GM21576 (cell line): ENCODE measurements at regions not wholly inside any gene's neighbourhood (a gene's known extent, or its start where the extent isn't known, plus 50 kb on each side); places are given as distances from the start of the nearest gene placed in this dataset.
"Not testable (repeated sequence)": the region's sequence is repeated elsewhere in the genome, so short reads cannot be mapped to it uniquely, and the experiment has no call there.

Source experiments
- ATAC-seq: cut with Tn5 transposase; IDR thresholded peaks from one replicate; pipeline ENCODE4 v1.9.1; 2021; ENCODE audit warnings: mild to moderate bottlenecking, moderate library complexity; ENCODE audit not compliant: unreplicated experiment

DNA sequence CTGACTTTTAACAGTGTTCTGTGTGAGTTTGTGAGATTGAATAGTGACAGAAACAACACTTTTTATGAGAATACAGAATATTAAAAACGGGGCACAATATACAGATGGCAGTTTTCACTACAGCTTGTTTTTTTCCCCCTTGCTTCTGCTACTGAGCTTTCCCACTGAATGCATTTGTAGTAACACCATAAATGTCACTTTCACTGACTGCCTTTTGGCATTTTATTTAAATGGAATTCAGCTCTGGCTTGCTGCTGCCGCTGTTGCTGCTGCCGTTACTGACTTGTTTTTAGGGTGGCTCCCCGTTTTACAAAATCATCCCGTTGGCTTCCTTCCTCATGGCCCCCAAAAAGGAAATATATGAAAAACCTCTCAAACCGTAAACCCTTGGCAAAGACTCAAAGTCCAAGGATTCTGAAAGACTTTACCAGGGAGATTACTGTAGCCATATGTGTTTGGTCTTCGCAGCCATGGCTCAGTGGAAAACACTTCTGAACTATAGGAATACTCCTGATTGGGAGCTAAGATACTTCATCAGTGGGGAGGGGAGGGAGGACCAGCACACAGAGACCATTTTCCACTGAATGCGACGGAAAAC is 151.0 kb downstream of the NUF2 start:
- no peak for ATAC-seq

GRCh38 chr1:163477276-163477830 is 155.6 kb downstream of the NUF2 start:
- ATAC-seq, result no peak

DNA sequence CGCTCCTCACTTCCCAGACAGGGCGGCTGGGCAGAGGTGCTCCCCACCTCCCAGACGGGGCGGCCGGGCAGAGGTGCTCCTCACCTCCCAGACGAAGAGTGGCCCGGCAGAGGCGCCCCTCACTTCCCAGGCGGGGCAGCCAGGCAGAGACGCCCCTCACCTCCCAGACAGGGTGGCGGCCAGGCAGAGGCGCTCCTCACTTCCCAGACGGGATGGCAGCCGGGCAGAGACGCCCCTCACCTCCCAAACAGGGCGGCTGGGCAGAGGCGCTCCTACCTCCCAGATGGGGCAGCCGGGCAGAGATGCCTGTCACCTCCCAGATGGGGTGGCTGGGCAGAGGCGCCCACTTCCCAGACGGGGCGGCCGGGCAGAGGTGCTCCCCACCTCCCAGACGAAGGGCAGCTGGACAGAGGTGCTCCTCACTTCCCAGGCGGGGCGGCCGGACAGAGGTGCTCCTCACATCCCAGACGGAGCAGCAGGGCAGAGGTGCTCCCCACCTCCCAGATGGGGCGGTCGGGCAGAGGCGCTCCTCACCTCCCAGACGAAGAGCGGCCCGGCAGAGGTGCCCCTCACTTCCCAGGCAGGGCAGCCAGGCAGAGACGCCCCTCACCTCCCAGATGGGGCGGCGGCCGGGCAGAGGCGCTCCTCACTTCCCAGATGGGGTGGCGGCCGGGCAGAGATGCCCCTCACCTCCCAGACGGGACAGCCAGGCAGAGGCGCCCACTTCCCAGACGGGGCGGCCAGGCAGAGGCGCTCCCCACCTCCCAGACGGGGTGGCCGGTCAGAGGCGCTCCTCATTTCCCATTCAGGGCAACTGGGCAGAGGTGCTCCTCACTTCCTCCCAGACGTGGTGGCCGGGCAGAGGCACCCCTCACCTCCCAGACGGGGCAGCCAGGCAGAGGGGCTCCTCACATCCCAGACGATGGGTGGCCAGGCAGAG is 176.9 kb downstream of the NUF2 start:
- not testable (repeated sequence) for ATAC-seq

DNA sequence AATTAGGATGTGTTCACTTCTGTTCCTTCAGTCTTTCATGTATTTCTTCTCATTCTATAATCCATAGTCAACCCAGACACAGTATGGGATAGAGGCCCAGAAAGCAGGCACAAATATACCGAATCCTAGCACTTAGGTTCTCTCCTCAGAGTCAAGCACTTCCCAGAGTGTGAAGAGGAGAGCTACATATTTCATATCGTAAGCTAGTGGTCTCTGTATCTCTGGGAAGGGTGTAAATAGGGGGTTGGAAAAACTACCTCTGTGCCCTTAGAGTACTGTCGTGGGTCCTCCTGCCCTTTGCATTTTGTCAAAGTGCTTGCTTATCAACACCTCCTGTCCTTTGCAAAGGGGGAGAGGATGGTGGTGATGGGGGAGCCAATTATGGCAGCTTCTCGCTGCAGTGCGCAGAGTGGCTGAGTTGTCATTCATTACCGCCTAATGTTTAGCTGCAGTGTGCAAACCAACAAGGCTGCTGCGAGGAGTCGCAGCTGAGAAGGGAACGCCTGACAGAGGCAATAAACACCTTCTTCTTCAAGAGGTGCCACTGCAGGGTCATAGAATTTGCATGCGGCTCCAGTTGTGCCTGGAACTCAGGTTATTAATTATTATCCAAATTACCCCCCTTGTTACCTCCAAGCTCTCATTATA is 182.7 kb downstream of the NUF2 start:
- ATAC-seq, result no peak

- no peak for ATAC-seq
These were observed 187.4 kb downstream of the NUF2 start for GRCh38 chr1:163509114-163509513.

DNA sequence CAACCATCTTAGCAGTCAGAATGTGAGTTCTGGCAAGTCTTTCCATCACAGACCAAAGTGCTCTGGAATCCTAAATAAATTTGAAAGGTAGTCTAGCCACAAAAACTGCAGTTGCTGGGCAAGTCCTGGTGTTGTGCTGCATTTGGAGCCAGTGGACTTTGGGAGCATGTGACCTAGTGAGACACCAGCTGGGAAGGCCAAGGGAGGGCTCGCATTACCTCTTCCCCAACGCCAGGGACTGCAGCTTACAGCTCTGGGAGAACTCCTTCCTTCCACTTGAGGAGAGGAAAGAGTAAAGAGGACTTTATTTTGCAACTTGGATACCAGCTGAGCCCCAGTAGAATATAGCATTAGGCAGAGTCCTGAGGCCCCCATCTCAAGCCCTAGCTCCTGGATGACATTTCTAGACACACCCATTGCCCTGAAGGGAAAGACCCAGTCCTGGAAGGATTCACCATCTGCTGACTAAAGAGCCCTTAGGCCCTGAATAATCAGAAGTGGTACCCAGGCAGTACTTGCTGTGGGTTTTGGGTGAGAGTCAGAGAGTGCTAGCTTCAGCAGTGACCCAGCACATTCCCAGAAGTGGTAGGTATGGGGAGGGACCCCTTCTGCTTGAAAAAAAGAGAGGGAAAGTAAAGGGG is 190.7 kb downstream of the NUF2 start:
- no peak for ATAC-seq

GRCh38 chr1:163523375-163524029 is 201.7 kb downstream of the NUF2 start:
- no peak for ATAC-seq

- ATAC-seq, result no peak
These were observed 207.1 kb downstream of the NUF2 start for GRCh38 chr1:163528710-163529348.

DNA sequence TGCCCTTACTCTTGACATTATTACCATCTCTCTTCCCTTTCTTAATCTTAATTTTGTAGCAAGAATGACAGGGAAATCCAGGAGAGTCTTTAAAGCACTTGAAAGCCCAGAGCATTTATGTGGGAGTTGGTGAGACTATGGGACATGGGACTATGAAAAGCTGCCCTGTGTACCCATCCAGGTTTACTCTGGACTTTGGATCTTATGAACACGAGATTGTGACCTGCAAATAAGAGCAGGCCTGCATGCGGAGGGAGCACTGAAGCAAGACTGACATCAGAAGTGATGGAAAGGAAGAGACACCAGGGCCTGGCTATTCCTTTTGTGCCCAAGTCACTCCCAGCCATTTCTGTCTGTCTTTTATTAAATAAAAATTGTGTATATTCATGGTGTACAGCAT is 209.6 kb downstream of the NUF2 start:
- no peak for ATAC-seq

GRCh38 chr1:163535401-163535800 is 213.6 kb downstream of the NUF2 start:
- no peak for ATAC-seq

DNA sequence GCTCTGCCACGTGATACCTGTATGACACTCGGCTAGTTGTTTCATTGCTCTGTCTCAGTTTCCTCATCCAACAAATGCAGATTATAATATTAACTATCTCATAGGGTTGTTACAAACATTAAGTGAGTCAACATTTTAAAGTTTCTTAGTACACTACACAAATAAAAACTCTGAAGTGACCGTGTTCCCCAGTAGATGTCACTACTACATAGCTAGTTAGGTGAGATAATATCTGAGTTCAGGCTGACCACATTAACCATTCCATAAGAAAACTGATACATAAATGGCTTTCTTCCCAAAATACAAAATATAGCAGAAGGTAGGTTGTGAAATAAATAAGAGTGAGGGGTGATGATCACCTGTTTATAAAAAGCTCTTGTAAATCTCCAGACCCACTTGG is 214.1 kb downstream of the NUF2 start:
- no peak for ATAC-seq

GRCh38 chr1:163537809-163538208 is 216.1 kb downstream of the NUF2 start:
- ATAC-seq, result no peak

DNA sequence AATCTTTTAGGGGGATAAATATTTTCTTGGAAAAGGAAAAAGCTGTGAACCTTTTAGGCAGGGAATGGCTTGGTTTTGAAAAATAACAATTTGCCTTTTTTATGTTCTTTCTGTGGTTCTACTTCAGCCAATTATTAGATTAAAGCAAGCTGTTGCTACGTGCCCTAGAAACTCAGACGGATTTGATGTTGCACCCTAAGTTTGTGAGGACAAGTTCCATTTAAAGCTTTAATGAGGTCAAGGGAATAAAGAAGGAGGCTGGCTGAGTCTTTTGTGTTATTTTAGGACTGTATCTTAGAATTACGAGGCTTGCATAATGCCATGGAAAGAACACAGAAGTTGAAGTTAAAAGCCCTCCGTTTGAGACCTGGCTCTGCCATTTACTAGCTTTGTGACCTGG is 216.9 kb downstream of the NUF2 start:
- ATAC-seq, result no peak

- no peak for ATAC-seq
These were observed 219.0 kb downstream of the NUF2 start for GRCh38 chr1:163540727-163541126.

DNA sequence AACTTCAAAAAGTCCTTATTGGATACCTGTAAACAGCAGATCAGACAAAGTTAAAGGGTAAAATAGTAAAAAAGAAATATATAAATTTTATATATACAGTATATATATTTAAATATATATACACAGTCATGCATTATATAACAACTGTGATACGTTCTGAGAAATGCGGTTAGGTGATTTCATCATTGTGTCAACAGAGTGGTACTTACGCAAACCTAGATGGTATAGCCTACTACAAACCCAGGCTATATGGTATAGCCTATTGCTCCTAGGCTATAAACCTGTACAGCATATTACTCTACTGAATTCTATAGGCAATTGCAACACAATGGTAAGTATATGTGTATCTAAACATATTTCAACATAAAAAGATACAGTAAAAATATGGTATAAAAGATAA is 222.7 kb downstream of the NUF2 start:
- ATAC-seq, result no peak

- ATAC-seq, result no peak
These were observed 236.4 kb downstream of the NUF2 start for GRCh38 chr1:163558162-163558561.

DNA sequence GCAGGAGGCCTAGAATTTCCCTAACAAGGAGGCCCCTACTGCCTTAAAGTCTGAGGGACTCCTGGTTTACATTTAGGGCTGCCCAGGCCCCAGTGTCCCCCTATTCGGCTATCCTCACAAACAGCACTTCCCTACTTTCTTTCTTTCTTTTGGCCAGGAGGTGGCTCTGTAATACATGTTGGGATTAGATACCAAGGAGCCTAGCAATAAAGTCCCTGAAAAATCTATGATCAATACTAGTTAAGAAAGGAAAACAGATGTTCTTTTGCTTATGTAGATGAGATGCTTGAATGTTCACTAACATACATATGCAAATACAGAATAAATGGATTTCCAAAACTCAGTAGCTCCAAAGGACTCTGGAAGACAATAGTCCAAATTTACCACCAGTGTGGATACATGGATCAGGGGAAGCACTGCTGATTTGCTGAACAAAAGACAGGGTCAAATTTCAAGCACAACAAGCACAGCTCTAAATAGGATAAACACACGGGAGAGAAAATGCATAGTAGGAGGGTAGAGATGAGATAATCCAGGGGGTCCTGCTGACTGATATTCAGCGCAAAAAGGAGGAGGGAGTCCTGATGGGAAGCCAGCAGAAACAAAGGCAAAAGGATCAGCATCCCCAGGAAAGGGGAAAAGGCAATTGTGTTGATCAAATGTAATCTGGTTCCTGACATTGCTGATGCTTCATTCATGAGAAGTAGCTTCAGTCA is 240.0 kb downstream of the NUF2 start:
- ATAC-seq, result no peak

- ATAC-seq, result no peak
These were observed 240.6 kb downstream of the NUF2 start for GRCh38 chr1:163562355-163562754.

DNA sequence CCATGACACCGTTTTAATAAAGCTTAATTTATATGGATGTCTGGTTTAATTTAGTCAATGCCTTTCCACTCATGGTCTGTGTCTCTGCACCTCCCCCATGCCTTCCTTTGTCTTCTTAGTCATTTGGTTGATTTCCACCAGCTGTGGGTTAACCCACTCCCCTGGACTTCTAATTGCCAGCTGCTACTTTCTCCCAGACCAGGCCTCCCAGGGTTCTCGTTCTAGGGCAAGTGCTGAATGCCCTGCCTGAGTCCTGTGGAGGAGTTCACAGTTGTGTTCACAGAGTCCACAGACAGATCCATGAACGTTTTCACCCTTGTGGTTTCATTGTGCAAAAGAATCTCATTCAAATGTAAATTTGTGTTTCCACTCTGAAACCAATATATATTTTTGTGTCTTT is 243.4 kb downstream of the NUF2 start:
- ATAC-seq, result no peak
